ENCODE measurements at regions not wholly inside any gene's neighbourhood (a gene's known extent, or its start where the extent isn't known, plus 50 kb on each side); places are given as distances from the start of the nearest gene placed in this dataset.

DNA sequence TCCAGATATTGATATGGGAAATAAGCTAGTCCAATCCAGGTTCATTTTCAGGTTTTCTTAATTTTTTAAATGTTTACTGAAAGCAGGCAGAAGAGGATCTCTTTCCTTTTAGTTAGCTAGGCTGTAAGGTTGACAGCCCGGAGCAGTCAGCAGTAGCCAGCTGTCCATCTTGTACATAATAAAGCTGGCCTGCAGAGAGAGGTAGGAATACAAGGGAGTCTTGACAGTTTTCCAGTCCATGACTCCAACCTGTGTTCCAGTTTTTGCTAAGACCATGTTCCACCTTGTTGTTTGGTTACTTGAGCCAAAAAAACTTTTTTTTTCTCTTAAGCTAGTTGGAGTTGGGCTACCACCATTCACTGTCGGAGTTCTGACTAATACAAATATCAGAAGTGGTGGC is 402.7 kb upstream of the TEX13C start:
- dilution Hi-C loops (cut with HindIII; ENCODE audit: low sequenced_read_pairs, unreplicated experiment) (no loop called here), intact Hi-C loops (cut with micrococcal nuclease) (no loop called here), in situ Hi-C loops (cut with MboI; ENCODE audit: low sequenced_read_pairs) (no loop called here)
- H3K18ac ChIP-seq (ENCODE audit: low read depth, low read length), result no peak overlapping the region
- H4K91ac ChIP-seq (ENCODE audit: insufficient read depth, low read depth, low read length), result no peak overlapping the region
- H3K36me3 ChIP-seq (ENCODE audit: control insufficient read depth, insufficient read depth, low read length), result no peaks in the 10 kb centered on the region
- no peak overlapping the region for H2AK9ac ChIP-seq (replicated peaks; ENCODE audit: low read depth, low read length, poor library complexity)
- no peak overlapping the region for H3K4ac ChIP-seq (ENCODE audit: low read depth, low read length)
- no peak overlapping the region for H2AK5ac ChIP-seq (ENCODE audit: low read depth, low read length)
- H3K27ac ChIP-seq (ENCODE audit: insufficient read depth, low read length), result no peak overlapping the region
- no peaks in the 10 kb centered on the region for H3K9me3 ChIP-seq (ENCODE audit: control insufficient read depth, insufficient read depth, low read length)
- H2BK15ac ChIP-seq (ENCODE audit: low read depth, low read length), result no peak overlapping the region
- no peak overlapping the region for H3K4me2 ChIP-seq (ENCODE audit: low read depth, low read length)
- no peak overlapping the region for H2BK20ac ChIP-seq (ENCODE audit: low read depth, low read length)
- H3K9me1 ChIP-seq (ENCODE audit: insufficient read depth, low read length), result no peaks in the 10 kb centered on the region
- H2BK120ac ChIP-seq (ENCODE audit: low read depth, low read length), result no peak overlapping the region
- BruUV-seq (replicated peaks), result no TSS peak
- H3K14ac ChIP-seq (replicated peaks; ENCODE audit: low read depth, low read length), result no peak overlapping the region
- no CpG with 5 or more reads among the region's 2 CpGs for WGBS, 2 experiments (ENCODE audit: extremely low coverage in 2 of 2, insufficient read length in 1 of 2)
- DNase-seq, result no peak
- H3K56ac ChIP-seq (ENCODE audit: extremely low read depth, insufficient read depth, low read length), result no peak overlapping the region
- H3K9ac ChIP-seq (ENCODE audit: low read depth, low read length), result no peak overlapping the region
- H2BK5ac ChIP-seq (ENCODE audit: low read depth, low read length, poor library complexity, severe bottlenecking), result no peak overlapping the region
- H3K23ac ChIP-seq (ENCODE audit: low read depth, low read length), result no peak overlapping the region
- no peaks in the 10 kb centered on the region for H3K79me1 ChIP-seq (ENCODE audit: low read depth in 1 of 2, low read length in 2 of 2)
- CTCF ChIA-PET, result no interaction called here
- no peaks in the 10 kb centered on the region for H4K20me1 ChIP-seq (ENCODE audit: insufficient read depth, low read length)
- no peak overlapping the region for H4K8ac ChIP-seq (ENCODE audit: low read depth in 2 of 2, low read length in 2 of 2)
- no peaks in the 10 kb centered on the region for H3K27me3 ChIP-seq (ENCODE audit: control insufficient read depth, insufficient read depth, low read length)
- POLR2A ChIA-PET (ENCODE audit: unreplicated experiment), result no interaction called here
- ATAC-seq (ENCODE audit: low read depth), result no peak
- H3K4me1 ChIP-seq (ENCODE audit: control insufficient read depth, insufficient read depth, low read length), result no peaks in the 10 kb centered on the region
- no peak for TF ChIP-seq NFE2L2 (IDR thresholded peaks at IDR 0.05; ENCODE audit: low read depth, low read length)
- no peak for TF ChIP-seq SMC3 (IDR thresholded peaks at IDR 0.05; ENCODE audit: low read depth, low read length)
- no peak for TF ChIP-seq FOS (IDR thresholded peaks at IDR 0.05; ENCODE audit: low read depth, low read length)
- TF ChIP-seq, protein P1, sequence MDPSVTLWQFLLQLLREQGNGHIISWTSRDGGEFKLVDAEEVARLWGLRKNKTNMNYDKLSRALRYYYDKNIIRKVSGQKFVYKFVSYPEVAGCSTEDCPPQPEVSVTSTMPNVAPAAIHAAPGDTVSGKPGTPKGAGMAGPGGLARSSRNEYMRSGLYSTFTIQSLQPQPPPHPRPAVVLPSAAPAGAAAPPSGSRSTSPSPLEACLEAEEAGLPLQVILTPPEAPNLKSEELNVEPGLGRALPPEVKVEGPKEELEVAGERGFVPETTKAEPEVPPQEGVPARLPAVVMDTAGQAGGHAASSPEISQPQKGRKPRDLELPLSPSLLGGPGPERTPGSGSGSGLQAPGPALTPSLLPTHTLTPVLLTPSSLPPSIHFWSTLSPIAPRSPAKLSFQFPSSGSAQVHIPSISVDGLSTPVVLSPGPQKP (IDR thresholded peaks at IDR 0.05; ENCODE audit: borderline replicate concordance, low read depth, low read length), result no peak
- TF ChIP-seq BHLHE40 (IDR thresholded peaks at IDR 0.05; ENCODE audit: low read depth, low read length), result no peak
- TF ChIP-seq, protein P2, sequence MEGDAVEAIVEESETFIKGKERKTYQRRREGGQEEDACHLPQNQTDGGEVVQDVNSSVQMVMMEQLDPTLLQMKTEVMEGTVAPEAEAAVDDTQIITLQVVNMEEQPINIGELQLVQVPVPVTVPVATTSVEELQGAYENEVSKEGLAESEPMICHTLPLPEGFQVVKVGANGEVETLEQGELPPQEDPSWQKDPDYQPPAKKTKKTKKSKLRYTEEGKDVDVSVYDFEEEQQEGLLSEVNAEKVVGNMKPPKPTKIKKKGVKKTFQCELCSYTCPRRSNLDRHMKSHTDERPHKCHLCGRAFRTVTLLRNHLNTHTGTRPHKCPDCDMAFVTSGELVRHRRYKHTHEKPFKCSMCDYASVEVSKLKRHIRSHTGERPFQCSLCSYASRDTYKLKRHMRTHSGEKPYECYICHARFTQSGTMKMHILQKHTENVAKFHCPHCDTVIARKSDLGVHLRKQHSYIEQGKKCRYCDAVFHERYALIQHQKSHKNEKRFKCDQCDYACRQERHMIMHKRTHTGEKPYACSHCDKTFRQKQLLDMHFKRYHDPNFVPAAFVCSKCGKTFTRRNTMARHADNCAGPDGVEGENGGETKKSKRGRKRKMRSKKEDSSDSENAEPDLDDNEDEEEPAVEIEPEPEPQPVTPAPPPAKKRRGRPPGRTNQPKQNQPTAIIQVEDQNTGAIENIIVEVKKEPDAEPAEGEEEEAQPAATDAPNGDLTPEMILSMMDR (conservative IDR thresholded peaks at IDR 0.05; ENCODE audit: low read depth, low read length), result no peak
- TF ChIP-seq RAD21 (IDR thresholded peaks at IDR 0.05; ENCODE audit: low read length), result no peak
- TF ChIP-seq RFX5 (IDR thresholded peaks at IDR 0.05; ENCODE audit: low read depth, low read length), result no peak
- no peak for TF ChIP-seq MXI1 (IDR thresholded peaks at IDR 0.05; ENCODE audit: borderline replicate concordance, low read depth, low read length)
- TF ChIP-seq CHD1 (IDR thresholded peaks at IDR 0.05; ENCODE audit: low read depth, low read length), result no peak
- no peak for TF ChIP-seq RCOR1 (IDR thresholded peaks at IDR 0.05; ENCODE audit: insufficient replicate concordance, low read length)
- H4K5ac ChIP-seq (ENCODE audit: low read depth, low read length), result no peak overlapping the region
- no peak overlapping the region for H3K4me3 ChIP-seq (ENCODE audit: insufficient read depth, low read depth, low read length)
- H2AFZ ChIP-seq (replicated peaks; ENCODE audit: low read length, poor library complexity), result no peak overlapping the region
